ENCODE measurements at regions not wholly inside any gene's neighbourhood (a gene's known extent, or its start where the extent isn't known, plus 50 kb on each side); places are given as distances from the start of the nearest gene placed in this dataset.
"Not testable (repeated sequence)": the region's sequence is repeated elsewhere in the genome, so short reads cannot be mapped to it uniquely, and the experiment has no call there.

DNA sequence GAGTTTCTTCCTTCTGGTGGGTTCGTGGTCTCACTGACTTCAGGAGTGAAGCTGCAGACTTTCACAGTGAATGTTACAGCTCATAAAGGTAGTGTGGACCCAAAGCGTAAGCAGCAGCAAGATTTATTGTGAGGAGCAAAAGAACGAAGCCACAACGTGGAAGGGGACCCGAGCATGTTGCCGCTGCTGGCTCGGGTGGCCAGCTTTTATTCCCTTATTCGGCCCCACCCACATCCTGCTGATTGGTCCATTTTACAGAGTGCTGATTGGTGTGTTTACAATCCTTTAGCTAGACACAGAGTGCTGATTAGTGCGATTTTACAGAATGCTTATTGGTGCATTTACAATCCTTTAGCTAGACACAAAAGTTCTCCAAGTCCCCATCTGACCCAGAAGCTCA lies 80.6 kb upstream of the SEL1L start:
- TF ChIP-seq, protein P1, sequence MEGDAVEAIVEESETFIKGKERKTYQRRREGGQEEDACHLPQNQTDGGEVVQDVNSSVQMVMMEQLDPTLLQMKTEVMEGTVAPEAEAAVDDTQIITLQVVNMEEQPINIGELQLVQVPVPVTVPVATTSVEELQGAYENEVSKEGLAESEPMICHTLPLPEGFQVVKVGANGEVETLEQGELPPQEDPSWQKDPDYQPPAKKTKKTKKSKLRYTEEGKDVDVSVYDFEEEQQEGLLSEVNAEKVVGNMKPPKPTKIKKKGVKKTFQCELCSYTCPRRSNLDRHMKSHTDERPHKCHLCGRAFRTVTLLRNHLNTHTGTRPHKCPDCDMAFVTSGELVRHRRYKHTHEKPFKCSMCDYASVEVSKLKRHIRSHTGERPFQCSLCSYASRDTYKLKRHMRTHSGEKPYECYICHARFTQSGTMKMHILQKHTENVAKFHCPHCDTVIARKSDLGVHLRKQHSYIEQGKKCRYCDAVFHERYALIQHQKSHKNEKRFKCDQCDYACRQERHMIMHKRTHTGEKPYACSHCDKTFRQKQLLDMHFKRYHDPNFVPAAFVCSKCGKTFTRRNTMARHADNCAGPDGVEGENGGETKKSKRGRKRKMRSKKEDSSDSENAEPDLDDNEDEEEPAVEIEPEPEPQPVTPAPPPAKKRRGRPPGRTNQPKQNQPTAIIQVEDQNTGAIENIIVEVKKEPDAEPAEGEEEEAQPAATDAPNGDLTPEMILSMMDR (IDR thresholded peaks at IDR 0.05; ENCODE audit: extremely low read depth in 1 of 2, insufficient read depth in 1 of 2, low read depth in 1 of 2, low read length in 2 of 2), result not testable (repeated sequence)
- TF ChIP-seq POLR2AphosphoS5 (IDR thresholded peaks at IDR 0.05; ENCODE audit: insufficient read depth, low read depth, low read length); GATA2 (IDR thresholded peaks at IDR 0.05; ENCODE audit: insufficient read depth, insufficient read length, low read depth, low read length); MYC (IDR thresholded peaks at IDR 0.05; ENCODE audit: low read depth, low read length); FOS (IDR thresholded peaks at IDR 0.05; ENCODE audit: borderline replicate concordance, insufficient read depth, low read length); POLR2A (IDR thresholded peaks at IDR 0.05; ENCODE audit: low read depth, low read length): not testable (repeated sequence)
